ENCODE measurements at regions not wholly inside any gene's neighbourhood (a gene's known extent, or its start where the extent isn't known, plus 50 kb on each side); places are given as distances from the start of the nearest gene placed in this dataset.

- H3K36me3 ChIP-seq = no peaks in the 10 kb centered on the region
- intact Hi-C loops (cut with DNase I) = no loop called here
- H3K27ac ChIP-seq = no peak overlapping the region
- TF ChIP-seq CTCF (IDR thresholded peaks at IDR 0.05) = no peak
- no peak overlapping the region for H3K4me3 ChIP-seq
- H3K9me3 ChIP-seq = no peaks in the 10 kb centered on the region
- H3K27me3 ChIP-seq (ENCODE audit: low read depth) = no peaks in the 10 kb centered on the region
- DNase-seq (no peak), ATAC-seq (no peak)
- no peaks in the 10 kb centered on the region for H3K4me1 ChIP-seq
Observed at GRCh38 chr4:63170923-63171322, 1238.3 kb downstream of the TECRL start.

GRCh38 chr4:63169836-63170235 is 1239.4 kb downstream of the TECRL start:
- no peaks in the 10 kb centered on the region for H3K9me3 ChIP-seq
- intact Hi-C loops (cut with DNase I) = no loop called here
- no peak for DNase-seq
- H3K4me3 ChIP-seq = no peak overlapping the region
- H3K4me1 ChIP-seq = no peaks in the 10 kb centered on the region
- no peaks in the 10 kb centered on the region for H3K36me3 ChIP-seq
- no peak overlapping the region for H3K27ac ChIP-seq
- no peak for TF ChIP-seq CTCF (IDR thresholded peaks at IDR 0.05)
- H3K27me3 ChIP-seq (ENCODE audit: low read depth) = no peaks in the 10 kb centered on the region
- no peak for ATAC-seq

DNA sequence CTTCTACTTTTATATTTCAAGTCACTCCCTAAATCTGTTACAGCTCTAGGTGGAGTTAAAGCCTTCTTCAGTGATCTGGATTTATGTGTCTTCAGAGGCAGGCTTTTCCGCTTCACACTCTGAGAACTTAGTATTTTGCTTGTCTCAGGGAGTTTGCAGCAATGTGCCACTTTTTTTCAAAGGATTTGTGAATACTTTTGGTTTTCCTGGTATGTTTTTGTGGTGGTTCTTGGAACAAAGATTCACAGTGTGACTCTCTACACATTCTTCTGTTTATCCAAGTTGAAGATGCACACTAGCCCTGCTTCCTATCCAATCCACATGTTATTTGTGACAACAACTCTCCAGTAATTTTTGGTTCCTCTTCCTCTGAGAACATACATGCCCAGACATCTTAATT is 1253.7 kb downstream of the TECRL start:
- no peaks in the 10 kb centered on the region for H3K36me3 ChIP-seq
- DNase-seq (no peak), ATAC-seq (no peak)
- intact Hi-C loops (cut with DNase I) = no loop called here
- TF ChIP-seq CTCF (IDR thresholded peaks at IDR 0.05) = no peak
- no peak overlapping the region for H3K4me3 ChIP-seq
- H3K27ac ChIP-seq = no peak overlapping the region
- H3K4me1 ChIP-seq = no peaks in the 10 kb centered on the region
- peaks cover 4% of the 10 kb centered on the region for H3K9me3 ChIP-seq
- H3K27me3 ChIP-seq (ENCODE audit: low read depth) = no peaks in the 10 kb centered on the region

DNA sequence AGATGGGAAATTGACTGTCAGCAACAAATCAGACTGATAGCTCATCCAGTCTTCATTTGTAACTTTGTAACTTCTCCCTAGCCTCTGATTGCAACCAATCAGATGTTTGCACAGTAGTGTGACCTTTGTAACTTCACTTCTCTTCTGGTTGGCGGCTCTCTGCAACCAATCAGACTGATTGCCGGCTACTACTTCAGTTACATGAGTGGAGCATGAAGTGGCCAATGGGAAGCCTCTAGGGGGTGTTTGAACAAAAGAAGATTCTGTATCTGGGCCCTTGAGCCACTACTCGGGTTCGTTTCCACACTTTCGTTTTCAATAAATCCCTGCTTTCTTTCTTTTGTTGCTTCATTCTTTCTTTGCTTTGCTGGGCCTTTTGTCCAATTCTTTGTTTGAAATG is 1285.8 kb downstream of the TECRL start:
- ATAC-seq = no peak
- Histone ChIP-seq H3K4me1 (no peaks in the 10 kb centered on the region), H3K27me3 (ENCODE audit: low read depth) (no peaks in the 10 kb centered on the region), H3K36me3 (no peaks in the 10 kb centered on the region), H3K9me3 (no peaks in the 10 kb centered on the region), H3K27ac (no peak overlapping the region), H3K4me3 (no peak overlapping the region)
- intact Hi-C loops (cut with DNase I) = no loop called here
- no peak for DNase-seq
- TF ChIP-seq CTCF (IDR thresholded peaks at IDR 0.05) = no peak

DNA sequence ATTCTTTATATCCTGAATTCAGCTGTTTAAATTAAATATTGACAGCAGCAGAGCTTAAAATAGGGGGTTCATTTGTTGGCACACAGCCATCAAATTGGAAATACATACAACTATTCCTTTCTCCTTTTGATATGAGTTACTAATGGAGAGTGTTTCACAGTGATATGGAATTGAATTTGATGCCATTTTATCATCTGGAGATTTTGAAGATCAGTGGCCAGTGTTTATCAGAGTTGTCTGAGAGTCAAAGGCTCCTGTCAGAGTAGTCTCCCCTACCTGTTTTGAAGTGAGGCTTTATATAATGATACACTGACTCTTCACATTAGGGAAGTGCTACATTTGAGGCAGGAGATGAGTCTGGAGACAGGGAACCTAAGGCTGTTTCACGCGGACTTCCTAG is 1286.3 kb downstream of the TECRL start:
- TF ChIP-seq CTCF (IDR thresholded peaks at IDR 0.05) = no peak
- Histone ChIP-seq H3K9me3 (no peaks in the 10 kb centered on the region), H3K4me3 (no peak overlapping the region), H3K27ac (no peak overlapping the region), H3K27me3 (ENCODE audit: low read depth) (no peaks in the 10 kb centered on the region), H3K36me3 (no peaks in the 10 kb centered on the region), H3K4me1 (no peaks in the 10 kb centered on the region)
- DNase-seq (no peak), ATAC-seq (no peak)
- intact Hi-C loops (cut with DNase I) = no loop called here

GRCh38 chr4:63106600-63106999 is 1302.7 kb downstream of the TECRL start:
- H3K9me3 ChIP-seq = peaks cover 10% of the 10 kb centered on the region
- intact Hi-C loops (cut with DNase I) = no loop called here
- ATAC-seq (no peak), DNase-seq (no peak)
- no peak overlapping the region for H3K27ac ChIP-seq
- no peak for TF ChIP-seq CTCF (IDR thresholded peaks at IDR 0.05)
- no peaks in the 10 kb centered on the region for H3K27me3 ChIP-seq (ENCODE audit: low read depth)
- no peak overlapping the region for H3K4me3 ChIP-seq
- no peaks in the 10 kb centered on the region for H3K36me3 ChIP-seq
- no peaks in the 10 kb centered on the region for H3K4me1 ChIP-seq

Measured in lower lobe of right lung (tissue), 2 donors.